Neural cell (in vitro differentiated cells): ENCODE measurements at regions not wholly inside any gene's neighbourhood (a gene's known extent, or its start where the extent isn't known, plus 50 kb on each side); places are given as distances from the start of the nearest gene placed in this dataset.
"Not testable (repeated sequence)": the region's sequence is repeated elsewhere in the genome, so short reads cannot be mapped to it uniquely, and the experiment has no call there.

Experiments
- H2AFZ ChIP-seq: fragments of 200-600, 300-800 bp; sonication (generic), shearing (Covaris generic); 2 replicates; pipeline ENCODE4 v1.6.0; 2014; ENCODE audit warnings: low read depth, mild to moderate bottlenecking, antibody characterized with exemption, low read length, moderate library complexity
- H3F3A ChIP-seq: fragments of 200-600 bp; shearing (Covaris generic); 2 replicates; pipeline ENCODE4 v1.6.1; 2016; ENCODE audit warnings: mild to moderate bottlenecking, moderate library complexity, mixed read lengths, antibody characterized with exemption, low read length; ENCODE audit not compliant: insufficient read depth, poor library complexity, severe bottlenecking
- H3K27ac ChIP-seq: fragments of 200-600, 300-800 bp; sonication (generic), shearing (Covaris generic); 2 replicates; pipeline ENCODE4 v1.5.1; 2014; ENCODE audit warnings: mild to moderate bottlenecking, low read length, moderate library complexity
- H3K27me3 ChIP-seq: fragments of 300-800, 200-600 bp; sonication (generic), shearing (Covaris generic); 2 replicates; pipeline ENCODE4 v1.6.0; 2014; ENCODE audit warnings: mild to moderate bottlenecking, low read depth, low read length, moderate library complexity; ENCODE audit not compliant: insufficient read depth
- H3K36me3 ChIP-seq: fragments of 300-800, 200-600 bp; sonication (generic), shearing (Covaris generic); 2 replicates; pipeline ENCODE4 v1.5.1; 2014; ENCODE audit warnings: mild to moderate bottlenecking, antibody characterized with exemption, low read length, moderate library complexity; ENCODE audit not compliant: insufficient read depth
- H3K4me2 ChIP-seq: fragments of 300-800, 200-600 bp; sonication (generic), shearing (Covaris generic); 2 replicates; pipeline ENCODE4 v1.6.0; 2014; ENCODE audit warnings: mild to moderate bottlenecking, low read length
- H3K4me3 ChIP-seq: fragments of 300-800, 200-600 bp; sonication (generic), shearing (Covaris generic); 2 replicates; pipeline ENCODE4 v1.5.1; 2014; ENCODE audit warnings: mild to moderate bottlenecking, low read length, moderate library complexity
- H3K79me2 ChIP-seq: fragments of 200-600 bp; shearing (Covaris generic); replicated peaks from 2 replicates; pipeline ENCODE4 v1.6.0; 2014; ENCODE audit warnings: mild to moderate bottlenecking, low read length, moderate library complexity; ENCODE audit not compliant: insufficient read depth
- H3K9ac ChIP-seq: fragments of 300-800, 200-600 bp; sonication (generic), shearing (Covaris generic); 2 replicates; pipeline ENCODE4 v1.6.1; 2016; ENCODE audit warnings: mild to moderate bottlenecking, low read length, mixed read lengths
- H3K9me2 ChIP-seq: fragments of 200-600 bp; shearing (Covaris generic); 2 replicates; pipeline ENCODE4 v1.6.1; 2016; ENCODE audit warnings: mild to moderate bottlenecking, low read length, mixed read lengths; ENCODE audit not compliant: insufficient read depth
- H3K9me3 ChIP-seq: fragments of 200-600, 300-800 bp; sonication (generic), shearing (Covaris generic); 2 replicates; pipeline ENCODE4 v1.6.1; 2016; ENCODE audit warnings: mild to moderate bottlenecking, mixed run types, low read length, moderate library complexity, mixed read lengths
- H4K20me1 ChIP-seq: fragments of 200-600 bp; shearing (Covaris generic); 2 replicates; pipeline ENCODE4 v1.6.1; 2016; ENCODE audit warnings: mild to moderate bottlenecking, mixed run types; ENCODE audit not compliant: insufficient read depth
- EP300 ChIP-seq: fragments of 450-650 bp; conservative IDR thresholded peaks from 2 replicates; pipeline ENCODE4 v1.6.1; 2014; ENCODE audit warnings: antibody characterized with exemption, mild to moderate bottlenecking, moderate library complexity; ENCODE audit not compliant: poor library complexity, severe bottlenecking
- EZH2 ChIP-seq: fragments of 200-600, 300-800 bp; shearing (Covaris generic), sonication (generic); IDR thresholded peaks from 2 replicates; pipeline ENCODE4 v1.6.1; 2014; ENCODE audit warnings: antibody characterized with exemption, low read length, borderline replicate concordance, mild to moderate bottlenecking; ENCODE audit not compliant: insufficient read depth, poor library complexity, severe bottlenecking
- MXI1 ChIP-seq: fragments of 450-650 bp; conservative IDR thresholded peaks from 2 replicates; pipeline ENCODE4 v1.6.1; 2014; ENCODE audit warnings: antibody characterized with exemption, mild to moderate bottlenecking; ENCODE audit not compliant: poor library complexity, severe bottlenecking
- POLR2AphosphoS5 ChIP-seq: IDR thresholded peaks from 2 replicates; pipeline ENCODE4 v1.6.1; 2012
- RAD21 ChIP-seq: fragments of 450-650 bp; conservative IDR thresholded peaks from 2 replicates; pipeline ENCODE4 v1.6.1; 2014; ENCODE audit warnings: antibody characterized with exemption, mild to moderate bottlenecking, moderate library complexity
- REST ChIP-seq: IDR thresholded peaks from 2 replicates; pipeline ENCODE4 v1.6.1; 2012; ENCODE audit warnings: borderline replicate concordance
- SMC3 ChIP-seq: fragments of 450-650 bp; conservative IDR thresholded peaks from 2 replicates; pipeline ENCODE4 v1.6.1; 2014; ENCODE audit warnings: antibody characterized with exemption, mild to moderate bottlenecking, moderate library complexity; ENCODE audit not compliant: poor library complexity
- TAF1 ChIP-seq: IDR thresholded peaks from 2 replicates; pipeline ENCODE4 v1.6.1; 2012; ENCODE audit warnings: low read depth
- TF ChIP-seq, protein P1 (sequence below): fragments of 450-650 bp; IDR thresholded peaks from 2 replicates; pipeline ENCODE4 v1.5.1; 2014; ENCODE audit warnings: antibody characterized with exemption, mild to moderate bottlenecking, moderate library complexity; ENCODE audit not compliant: poor library complexity, severe bottlenecking

GRCh38 chr3:124363476-124363875 is 366.8 kb upstream of the UMPS start:
- H3K4me2 ChIP-seq = no peak overlapping the region
- no peak overlapping the region for H3K4me3 ChIP-seq
- no peaks in the 10 kb centered on the region for H3K36me3 ChIP-seq
- no peaks in the 10 kb centered on the region for H3F3A ChIP-seq
- no peaks in the 10 kb centered on the region for H3K9me3 ChIP-seq
- H3K27me3 ChIP-seq = no peaks in the 10 kb centered on the region
- H2AFZ ChIP-seq = no peak overlapping the region
- TF ChIP-seq EP300 (no peak), TAF1 (no peak), EZH2 (no peak), POLR2AphosphoS5 (no peak), REST (no peak), MXI1 (no peak), RAD21 (no peak), SMC3 (no peak)
- TF ChIP-seq, protein P1, sequence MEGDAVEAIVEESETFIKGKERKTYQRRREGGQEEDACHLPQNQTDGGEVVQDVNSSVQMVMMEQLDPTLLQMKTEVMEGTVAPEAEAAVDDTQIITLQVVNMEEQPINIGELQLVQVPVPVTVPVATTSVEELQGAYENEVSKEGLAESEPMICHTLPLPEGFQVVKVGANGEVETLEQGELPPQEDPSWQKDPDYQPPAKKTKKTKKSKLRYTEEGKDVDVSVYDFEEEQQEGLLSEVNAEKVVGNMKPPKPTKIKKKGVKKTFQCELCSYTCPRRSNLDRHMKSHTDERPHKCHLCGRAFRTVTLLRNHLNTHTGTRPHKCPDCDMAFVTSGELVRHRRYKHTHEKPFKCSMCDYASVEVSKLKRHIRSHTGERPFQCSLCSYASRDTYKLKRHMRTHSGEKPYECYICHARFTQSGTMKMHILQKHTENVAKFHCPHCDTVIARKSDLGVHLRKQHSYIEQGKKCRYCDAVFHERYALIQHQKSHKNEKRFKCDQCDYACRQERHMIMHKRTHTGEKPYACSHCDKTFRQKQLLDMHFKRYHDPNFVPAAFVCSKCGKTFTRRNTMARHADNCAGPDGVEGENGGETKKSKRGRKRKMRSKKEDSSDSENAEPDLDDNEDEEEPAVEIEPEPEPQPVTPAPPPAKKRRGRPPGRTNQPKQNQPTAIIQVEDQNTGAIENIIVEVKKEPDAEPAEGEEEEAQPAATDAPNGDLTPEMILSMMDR = no peak
- H3K9me2 ChIP-seq = no peaks in the 10 kb centered on the region
- no peak overlapping the region for H3K27ac ChIP-seq
- H4K20me1 ChIP-seq = no peaks in the 10 kb centered on the region
- H3K9ac ChIP-seq = no peak overlapping the region
- no peaks in the 10 kb centered on the region for H3K79me2 ChIP-seq

DNA sequence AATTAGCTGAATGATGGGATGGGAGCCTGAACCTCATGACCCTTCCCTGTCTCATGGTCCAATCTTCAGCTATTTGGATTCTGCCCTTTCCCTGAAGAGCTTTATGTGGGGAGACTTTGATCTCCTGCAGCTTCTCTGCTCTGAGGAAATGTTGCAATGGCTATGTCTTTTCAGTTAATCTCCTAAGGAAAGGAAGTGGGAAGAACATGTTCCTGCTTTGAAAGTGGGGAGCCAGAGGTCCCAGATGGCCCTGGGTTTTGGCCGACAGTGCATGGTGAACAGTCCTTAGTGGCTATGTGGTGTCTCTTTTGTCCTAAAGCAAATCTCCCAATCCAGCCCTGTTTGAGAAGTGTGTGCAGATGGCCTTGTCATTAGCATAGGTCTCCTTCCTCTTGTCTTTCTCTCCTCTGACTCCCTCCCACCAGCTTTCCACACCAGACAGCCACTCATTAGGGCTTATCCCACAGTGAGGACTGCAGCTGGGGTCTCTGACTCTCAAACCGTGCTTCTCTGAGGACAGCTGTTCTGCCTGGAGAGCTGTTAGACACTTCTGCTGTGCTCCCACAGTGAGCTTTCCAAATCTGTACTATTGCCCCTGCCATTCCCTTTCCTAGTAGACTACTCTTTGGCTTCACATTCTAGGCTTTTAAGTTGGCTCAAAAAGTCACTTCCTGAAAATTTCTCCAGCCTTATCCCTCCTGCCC is 365.8 kb upstream of the UMPS start:
- H3K9me2 ChIP-seq = no peaks in the 10 kb centered on the region
- TF ChIP-seq RAD21 = no peak
- TF ChIP-seq, protein P1 = no peak
- no peak for TF ChIP-seq SMC3
- no peak for TF ChIP-seq POLR2AphosphoS5
- TF ChIP-seq REST = no peak
- no peak for TF ChIP-seq EZH2
- no peak for TF ChIP-seq MXI1
- TF ChIP-seq TAF1 = no peak
- TF ChIP-seq EP300 = no peak
- H3K79me2 ChIP-seq = no peaks in the 10 kb centered on the region
- H2AFZ ChIP-seq = no peak overlapping the region
- no peaks in the 10 kb centered on the region for H3K27me3 ChIP-seq
- no peaks in the 10 kb centered on the region for H4K20me1 ChIP-seq
- no peaks in the 10 kb centered on the region for H3F3A ChIP-seq
- H3K36me3 ChIP-seq = no peaks in the 10 kb centered on the region
- no peak overlapping the region for H3K9ac ChIP-seq
- no peak overlapping the region for H3K27ac ChIP-seq
- no peak overlapping the region for H3K4me3 ChIP-seq
- no peak overlapping the region for H3K4me2 ChIP-seq
- no peaks in the 10 kb centered on the region for H3K9me3 ChIP-seq

GRCh38 chr3:124366655-124367054 is 363.6 kb upstream of the UMPS start:
- H3K27me3 ChIP-seq, H3K79me2 ChIP-seq, H3K4me2 ChIP-seq, H3K9ac ChIP-seq, H4K20me1 ChIP-seq, H2AFZ ChIP-seq, H3F3A ChIP-seq, H3K36me3 ChIP-seq, H3K9me2 ChIP-seq, H3K9me3 ChIP-seq, H3K4me3 ChIP-seq, H3K27ac ChIP-seq: not testable (repeated sequence)
